ENCODE measurements at regions not wholly inside any gene's neighbourhood (a gene's known extent, or its start where the extent isn't known, plus 50 kb on each side); places are given as distances from the start of the nearest gene placed in this dataset.

DNA sequence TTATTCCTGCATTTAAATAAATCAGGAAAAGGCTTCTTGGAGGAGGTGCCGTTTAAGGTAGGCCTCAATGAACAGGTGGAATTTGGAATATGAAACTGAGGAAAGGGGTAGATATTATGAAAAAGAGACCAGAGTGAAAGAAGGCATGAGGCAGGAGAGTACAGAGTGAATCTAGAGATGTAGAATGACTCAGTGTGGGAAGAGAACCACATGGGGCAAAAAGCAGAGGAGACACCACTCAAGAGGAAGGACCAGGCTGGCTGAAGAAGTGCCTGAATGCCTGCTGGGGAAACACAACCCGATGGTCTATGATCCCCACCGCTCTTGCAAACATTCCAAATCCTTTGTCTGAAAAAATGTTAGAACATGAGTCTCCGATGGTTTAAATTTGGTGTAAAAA lies 1134.1 kb downstream of the VRK1 start:
- TF ChIP-seq, protein P1, sequence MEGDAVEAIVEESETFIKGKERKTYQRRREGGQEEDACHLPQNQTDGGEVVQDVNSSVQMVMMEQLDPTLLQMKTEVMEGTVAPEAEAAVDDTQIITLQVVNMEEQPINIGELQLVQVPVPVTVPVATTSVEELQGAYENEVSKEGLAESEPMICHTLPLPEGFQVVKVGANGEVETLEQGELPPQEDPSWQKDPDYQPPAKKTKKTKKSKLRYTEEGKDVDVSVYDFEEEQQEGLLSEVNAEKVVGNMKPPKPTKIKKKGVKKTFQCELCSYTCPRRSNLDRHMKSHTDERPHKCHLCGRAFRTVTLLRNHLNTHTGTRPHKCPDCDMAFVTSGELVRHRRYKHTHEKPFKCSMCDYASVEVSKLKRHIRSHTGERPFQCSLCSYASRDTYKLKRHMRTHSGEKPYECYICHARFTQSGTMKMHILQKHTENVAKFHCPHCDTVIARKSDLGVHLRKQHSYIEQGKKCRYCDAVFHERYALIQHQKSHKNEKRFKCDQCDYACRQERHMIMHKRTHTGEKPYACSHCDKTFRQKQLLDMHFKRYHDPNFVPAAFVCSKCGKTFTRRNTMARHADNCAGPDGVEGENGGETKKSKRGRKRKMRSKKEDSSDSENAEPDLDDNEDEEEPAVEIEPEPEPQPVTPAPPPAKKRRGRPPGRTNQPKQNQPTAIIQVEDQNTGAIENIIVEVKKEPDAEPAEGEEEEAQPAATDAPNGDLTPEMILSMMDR (conservative IDR thresholded peaks at IDR 0.05; ENCODE audit: low read depth, low read length), result no peak
- TF ChIP-seq FOS (IDR thresholded peaks at IDR 0.05; ENCODE audit: low read depth, low read length) (no peak), SMC3 (IDR thresholded peaks at IDR 0.05; ENCODE audit: low read depth, low read length) (no peak), POLR2A (IDR thresholded peaks at IDR 0.05; ENCODE audit: low read depth, low read length) (no peak), MAZ (IDR thresholded peaks at IDR 0.05; ENCODE audit: borderline replicate concordance, low read depth, low read length) (no peak), RAD21 (IDR thresholded peaks at IDR 0.05; ENCODE audit: low read length) (no peak), ELK1 (IDR thresholded peaks at IDR 0.05; ENCODE audit: borderline replicate concordance, low read depth, low read length) (no peak), MAFK (IDR thresholded peaks at IDR 0.05; ENCODE audit: low read depth, low read length) (no peak), CHD1 (IDR thresholded peaks at IDR 0.05; ENCODE audit: low read depth, low read length) (no peak), RFX5 (IDR thresholded peaks at IDR 0.05; ENCODE audit: low read depth, low read length) (no peak), NFE2L2 (IDR thresholded peaks at IDR 0.05; ENCODE audit: low read depth, low read length) (no peak), CEBPB (IDR thresholded peaks at IDR 0.05; ENCODE audit: low read depth, low read length) (no peak), MXI1 (IDR thresholded peaks at IDR 0.05; ENCODE audit: borderline replicate concordance, low read depth, low read length) (no peak), BHLHE40 (IDR thresholded peaks at IDR 0.05; ENCODE audit: low read depth, low read length) (no peak), RCOR1 (IDR thresholded peaks at IDR 0.05; ENCODE audit: insufficient replicate concordance, low read length) (no peak)
- TF ChIP-seq, protein P2, sequence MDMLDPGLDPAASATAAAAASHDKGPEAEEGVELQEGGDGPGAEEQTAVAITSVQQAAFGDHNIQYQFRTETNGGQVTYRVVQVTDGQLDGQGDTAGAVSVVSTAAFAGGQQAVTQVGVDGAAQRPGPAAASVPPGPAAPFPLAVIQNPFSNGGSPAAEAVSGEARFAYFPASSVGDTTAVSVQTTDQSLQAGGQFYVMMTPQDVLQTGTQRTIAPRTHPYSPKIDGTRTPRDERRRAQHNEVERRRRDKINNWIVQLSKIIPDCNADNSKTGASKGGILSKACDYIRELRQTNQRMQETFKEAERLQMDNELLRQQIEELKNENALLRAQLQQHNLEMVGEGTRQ (IDR thresholded peaks at IDR 0.05; ENCODE audit: low read depth, low read length), result no peak
- Histone ChIP-seq H3K56ac (ENCODE audit: extremely low read depth, insufficient read depth, low read length) (no peak overlapping the region), H2BK15ac (ENCODE audit: low read depth, low read length) (no peak overlapping the region), H3K36me3 (ENCODE audit: control insufficient read depth, insufficient read depth, low read length) (no peaks in the 10 kb centered on the region), H3K9me1 (ENCODE audit: insufficient read depth, low read length) (no peaks in the 10 kb centered on the region), H4K20me1 (ENCODE audit: insufficient read depth, low read length) (no peaks in the 10 kb centered on the region), H2AK5ac (ENCODE audit: low read depth, low read length) (no peak overlapping the region), H2BK20ac (ENCODE audit: low read depth, low read length) (no peak overlapping the region), H2BK120ac (ENCODE audit: low read depth, low read length) (no peak overlapping the region), H2AFZ (replicated peaks; ENCODE audit: low read length, poor library complexity) (no peak overlapping the region), H3K23ac (ENCODE audit: low read depth, low read length) (no peak overlapping the region), H3K18ac (ENCODE audit: low read depth, low read length) (no peak overlapping the region), H3K4ac (ENCODE audit: low read depth, low read length) (no peak overlapping the region), H3K9ac (ENCODE audit: low read depth, low read length) (no peak overlapping the region), H3K27ac (ENCODE audit: insufficient read depth, low read length) (no peak overlapping the region), H3K4me2 (ENCODE audit: low read depth, low read length) (no peak overlapping the region), H3K9me3 (ENCODE audit: control insufficient read depth, insufficient read depth, low read length) (peaks cover 22% of the 10 kb centered on the region), H3K27me3 (ENCODE audit: control insufficient read depth, insufficient read depth, low read length) (no peaks in the 10 kb centered on the region), H3K4me3 (ENCODE audit: insufficient read depth, low read depth, low read length) (no peak overlapping the region), H3K14ac (replicated peaks; ENCODE audit: low read depth, low read length) (no peak overlapping the region), H3K79me1 (ENCODE audit: low read depth in 1 of 2, low read length in 2 of 2) (no peaks in the 10 kb centered on the region), H4K91ac (ENCODE audit: insufficient read depth, low read depth, low read length) (no peak overlapping the region), H2AK9ac (replicated peaks; ENCODE audit: low read depth, low read length, poor library complexity) (no peak overlapping the region), H4K5ac (ENCODE audit: low read depth, low read length) (no peak overlapping the region), H2BK5ac (ENCODE audit: low read depth, low read length, poor library complexity, severe bottlenecking) (no peak overlapping the region), H4K8ac (ENCODE audit: low read depth in 2 of 2, low read length in 2 of 2) (no peak overlapping the region), H3K4me1 (ENCODE audit: control insufficient read depth, insufficient read depth, low read length) (no peaks in the 10 kb centered on the region)
- no peak for ATAC-seq (ENCODE audit: low read depth)
- DNase-seq, result no peak
- intact Hi-C loops (cut with micrococcal nuclease) (no loop called here), in situ Hi-C loops (cut with MboI; ENCODE audit: low sequenced_read_pairs) (no loop called here), dilution Hi-C loops (cut with HindIII; ENCODE audit: low sequenced_read_pairs, unreplicated experiment) (no loop called here)
- BruUV-seq (replicated peaks), result no TSS peak
- ChIA-PET POLR2A (ENCODE audit: unreplicated experiment) (no interaction called here), CTCF (no interaction called here)
- 86% methylated on average over 1 of the region's 4 CpGs; no CpG with 5 or more reads in 1 of the 2 experiments for whole genome bisulfite sequencing, 2 experiments (ENCODE audit: extremely low coverage in 2 of 2, insufficient read length in 1 of 2)

Data from IMR-90 (cell line).